ENCODE measurements at regions not wholly inside any gene's neighbourhood (a gene's known extent, or its start where the extent isn't known, plus 50 kb on each side); places are given as distances from the start of the nearest gene placed in this dataset.

DNA sequence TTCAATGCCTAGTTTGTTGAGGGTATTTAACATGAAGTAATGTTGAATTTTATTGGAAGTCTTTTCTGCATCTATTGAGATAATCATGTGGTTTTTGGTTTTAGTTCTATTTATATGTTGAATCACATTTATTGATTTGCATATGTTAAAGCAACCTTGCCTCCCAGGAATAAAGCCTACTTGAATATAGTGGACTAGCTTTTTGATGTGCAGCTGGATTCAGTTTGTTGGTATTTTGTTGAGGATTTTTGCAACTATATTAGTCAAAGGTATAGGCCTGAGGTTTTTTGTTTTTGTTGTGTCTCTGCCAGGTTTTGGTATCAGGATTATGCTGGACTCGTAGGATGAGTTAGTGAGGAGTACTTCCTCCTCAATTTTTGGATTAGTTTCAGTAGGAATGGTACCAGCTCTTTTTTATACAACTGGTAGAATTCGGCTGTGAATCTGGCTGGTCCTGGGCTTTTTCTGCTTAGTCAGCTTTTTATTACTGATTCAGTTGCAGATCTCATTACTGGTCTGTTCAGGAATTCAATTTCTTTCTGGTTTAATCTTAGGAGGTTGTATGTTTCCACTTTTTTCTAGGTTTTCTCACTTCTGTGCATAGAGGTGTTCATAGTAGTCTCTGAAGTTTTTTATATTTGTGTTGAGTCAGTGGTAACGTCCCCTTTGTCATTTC lies 209.8 kb upstream of the RBMS3 start:
- TF ChIP-seq, protein P1, sequence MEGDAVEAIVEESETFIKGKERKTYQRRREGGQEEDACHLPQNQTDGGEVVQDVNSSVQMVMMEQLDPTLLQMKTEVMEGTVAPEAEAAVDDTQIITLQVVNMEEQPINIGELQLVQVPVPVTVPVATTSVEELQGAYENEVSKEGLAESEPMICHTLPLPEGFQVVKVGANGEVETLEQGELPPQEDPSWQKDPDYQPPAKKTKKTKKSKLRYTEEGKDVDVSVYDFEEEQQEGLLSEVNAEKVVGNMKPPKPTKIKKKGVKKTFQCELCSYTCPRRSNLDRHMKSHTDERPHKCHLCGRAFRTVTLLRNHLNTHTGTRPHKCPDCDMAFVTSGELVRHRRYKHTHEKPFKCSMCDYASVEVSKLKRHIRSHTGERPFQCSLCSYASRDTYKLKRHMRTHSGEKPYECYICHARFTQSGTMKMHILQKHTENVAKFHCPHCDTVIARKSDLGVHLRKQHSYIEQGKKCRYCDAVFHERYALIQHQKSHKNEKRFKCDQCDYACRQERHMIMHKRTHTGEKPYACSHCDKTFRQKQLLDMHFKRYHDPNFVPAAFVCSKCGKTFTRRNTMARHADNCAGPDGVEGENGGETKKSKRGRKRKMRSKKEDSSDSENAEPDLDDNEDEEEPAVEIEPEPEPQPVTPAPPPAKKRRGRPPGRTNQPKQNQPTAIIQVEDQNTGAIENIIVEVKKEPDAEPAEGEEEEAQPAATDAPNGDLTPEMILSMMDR (conservative IDR thresholded peaks at IDR 0.05): no peak
- TF ChIP-seq ZFX (IDR thresholded peaks at IDR 0.05): no peak
